Gastrocnemius medialis (tissue), 4 donors: ENCODE measurements at regions not wholly inside any gene's neighbourhood (a gene's known extent, or its start where the extent isn't known, plus 50 kb on each side); places are given as distances from the start of the nearest gene placed in this dataset.

ENCODE experiments used
- POLR2A ChIP-seq, 2 donors: fragments of 450-650 bp; IDR thresholded peaks; one replicate each; pipeline ENCODE4 v1.6.1; 2017; ENCODE audit warnings: antibody characterized with exemption in 2 of 2, mild to moderate bottlenecking in 2 of 2, moderate library complexity in 2 of 2
- TF ChIP-seq, protein P1 (sequence below), 5 experiments: fragments of 450-650 bp in 3 of 5; fragments of 200-600 bp in 2 of 5; sonication (generic) in 2 of 5; IDR thresholded peaks in 4 of 5; conservative IDR thresholded peaks in 1 of 5; 1 replicate in 4 of 5; 2 replicates in 1 of 5; pipeline ENCODE4 v1.5.1; 2016 to 2019; ENCODE audit warnings: antibody characterized with exemption in 5 of 5, mild to moderate bottlenecking in 3 of 5, moderate library complexity in 3 of 5

DNA sequence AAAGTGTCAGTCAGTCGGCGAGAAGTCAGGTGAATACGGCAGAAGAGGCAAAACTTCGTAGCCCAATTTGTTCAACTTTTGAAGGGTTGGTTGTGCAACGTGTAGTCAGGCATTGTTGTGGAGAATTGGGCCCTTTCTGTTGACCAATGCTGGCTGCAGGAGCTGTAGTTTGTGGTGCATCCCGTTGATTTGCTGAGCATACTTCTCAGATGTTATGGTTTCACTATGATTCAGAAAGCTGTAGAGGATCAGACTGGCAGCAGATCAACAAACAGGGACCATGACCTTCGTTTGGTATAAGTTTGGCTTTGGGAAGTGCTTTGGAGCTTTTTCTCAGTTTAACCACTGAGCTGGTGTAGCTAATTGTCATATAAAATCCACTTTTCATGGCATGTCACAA, 190.2 kb upstream of the ADAMTS5 start:
- TF ChIP-seq POLR2A (IDR thresholded peaks at IDR 0.05): no peak
- TF ChIP-seq, protein P1, sequence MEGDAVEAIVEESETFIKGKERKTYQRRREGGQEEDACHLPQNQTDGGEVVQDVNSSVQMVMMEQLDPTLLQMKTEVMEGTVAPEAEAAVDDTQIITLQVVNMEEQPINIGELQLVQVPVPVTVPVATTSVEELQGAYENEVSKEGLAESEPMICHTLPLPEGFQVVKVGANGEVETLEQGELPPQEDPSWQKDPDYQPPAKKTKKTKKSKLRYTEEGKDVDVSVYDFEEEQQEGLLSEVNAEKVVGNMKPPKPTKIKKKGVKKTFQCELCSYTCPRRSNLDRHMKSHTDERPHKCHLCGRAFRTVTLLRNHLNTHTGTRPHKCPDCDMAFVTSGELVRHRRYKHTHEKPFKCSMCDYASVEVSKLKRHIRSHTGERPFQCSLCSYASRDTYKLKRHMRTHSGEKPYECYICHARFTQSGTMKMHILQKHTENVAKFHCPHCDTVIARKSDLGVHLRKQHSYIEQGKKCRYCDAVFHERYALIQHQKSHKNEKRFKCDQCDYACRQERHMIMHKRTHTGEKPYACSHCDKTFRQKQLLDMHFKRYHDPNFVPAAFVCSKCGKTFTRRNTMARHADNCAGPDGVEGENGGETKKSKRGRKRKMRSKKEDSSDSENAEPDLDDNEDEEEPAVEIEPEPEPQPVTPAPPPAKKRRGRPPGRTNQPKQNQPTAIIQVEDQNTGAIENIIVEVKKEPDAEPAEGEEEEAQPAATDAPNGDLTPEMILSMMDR (IDR thresholded peaks at IDR 0.05 in 4 of 5, conservative IDR thresholded peaks at IDR 0.05 in 1 of 5): no peak
